ENCODE measurements at regions not wholly inside any gene's neighbourhood (a gene's known extent, or its start where the extent isn't known, plus 50 kb on each side); places are given as distances from the start of the nearest gene placed in this dataset.

DNA sequence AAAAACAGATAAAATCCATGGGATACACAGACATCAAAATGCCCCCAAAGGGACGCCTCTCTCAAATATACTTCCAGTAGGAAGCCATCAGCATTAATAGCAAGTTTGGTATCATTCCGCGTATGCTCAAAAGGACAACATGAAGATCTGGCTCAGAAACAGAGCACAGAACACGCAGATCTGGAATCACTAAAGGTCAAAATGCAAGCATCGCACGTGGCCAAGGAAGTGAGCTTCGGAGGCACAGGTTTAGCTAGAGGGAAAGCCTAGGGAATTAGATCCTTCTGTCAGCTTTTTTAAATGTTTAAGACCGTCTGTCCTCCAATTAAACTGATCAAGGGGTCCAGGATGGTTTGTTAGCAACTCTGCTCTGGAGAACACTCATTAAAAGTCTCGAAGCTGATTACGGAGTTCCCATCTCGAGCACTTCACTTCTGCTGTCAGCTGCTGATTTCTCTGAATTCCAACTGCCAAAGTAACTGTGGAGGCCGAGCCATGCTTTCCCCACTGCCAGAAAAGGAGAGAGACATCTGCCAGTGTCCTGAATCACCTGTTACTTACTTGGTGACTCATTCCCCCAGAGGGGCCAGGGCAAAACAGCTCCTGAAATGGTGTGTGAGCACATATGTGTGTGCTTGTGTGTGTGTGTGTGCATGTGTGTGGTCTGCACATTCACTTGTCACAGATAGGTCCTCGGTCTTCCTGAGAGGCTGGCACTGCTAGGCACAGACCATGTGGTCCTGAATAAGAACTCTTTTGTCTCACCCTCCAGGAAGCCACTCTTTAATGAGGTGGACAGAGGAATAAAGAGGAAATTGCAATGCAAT, 177.7 kb upstream of the PPARGC1A start:
- Histone ChIP-seq H3K27ac (ENCODE audit: low read depth, low read length) (no peak overlapping the region), H3F3A (ENCODE audit: insufficient read depth) (no peaks in the 10 kb centered on the region), H3K27me3 (ENCODE audit: low read length) (no peaks in the 10 kb centered on the region), H2AFZ (ENCODE audit: low read depth, low read length, severe bottlenecking) (no peak overlapping the region), H3K4me3 (ENCODE audit: insufficient read depth, low read length, poor library complexity, severe bottlenecking) (no peak overlapping the region), H3K9me2 (replicated peaks; ENCODE audit: insufficient read depth, low read length) (no peaks in the 10 kb centered on the region), H4K20me1 (ENCODE audit: low read depth, low read length) (no peaks in the 10 kb centered on the region), H3K36me3 (ENCODE audit: low read length) (no peaks in the 10 kb centered on the region), H3K9me3 (ENCODE audit: insufficient read depth, low read length) (no peaks in the 10 kb centered on the region), H3K4me2 (ENCODE audit: low read depth, low read length, poor library complexity, severe bottlenecking) (no peak overlapping the region), H3K9ac (ENCODE audit: low read length) (no peak overlapping the region), H3K79me2 (ENCODE audit: insufficient read depth, low read length) (no peaks in the 10 kb centered on the region)
- TF ChIP-seq, protein P1, sequence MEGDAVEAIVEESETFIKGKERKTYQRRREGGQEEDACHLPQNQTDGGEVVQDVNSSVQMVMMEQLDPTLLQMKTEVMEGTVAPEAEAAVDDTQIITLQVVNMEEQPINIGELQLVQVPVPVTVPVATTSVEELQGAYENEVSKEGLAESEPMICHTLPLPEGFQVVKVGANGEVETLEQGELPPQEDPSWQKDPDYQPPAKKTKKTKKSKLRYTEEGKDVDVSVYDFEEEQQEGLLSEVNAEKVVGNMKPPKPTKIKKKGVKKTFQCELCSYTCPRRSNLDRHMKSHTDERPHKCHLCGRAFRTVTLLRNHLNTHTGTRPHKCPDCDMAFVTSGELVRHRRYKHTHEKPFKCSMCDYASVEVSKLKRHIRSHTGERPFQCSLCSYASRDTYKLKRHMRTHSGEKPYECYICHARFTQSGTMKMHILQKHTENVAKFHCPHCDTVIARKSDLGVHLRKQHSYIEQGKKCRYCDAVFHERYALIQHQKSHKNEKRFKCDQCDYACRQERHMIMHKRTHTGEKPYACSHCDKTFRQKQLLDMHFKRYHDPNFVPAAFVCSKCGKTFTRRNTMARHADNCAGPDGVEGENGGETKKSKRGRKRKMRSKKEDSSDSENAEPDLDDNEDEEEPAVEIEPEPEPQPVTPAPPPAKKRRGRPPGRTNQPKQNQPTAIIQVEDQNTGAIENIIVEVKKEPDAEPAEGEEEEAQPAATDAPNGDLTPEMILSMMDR (IDR thresholded peaks at IDR 0.05; ENCODE audit: insufficient read depth, low read length, poor library complexity, severe bottlenecking), result no peak

DNA sequence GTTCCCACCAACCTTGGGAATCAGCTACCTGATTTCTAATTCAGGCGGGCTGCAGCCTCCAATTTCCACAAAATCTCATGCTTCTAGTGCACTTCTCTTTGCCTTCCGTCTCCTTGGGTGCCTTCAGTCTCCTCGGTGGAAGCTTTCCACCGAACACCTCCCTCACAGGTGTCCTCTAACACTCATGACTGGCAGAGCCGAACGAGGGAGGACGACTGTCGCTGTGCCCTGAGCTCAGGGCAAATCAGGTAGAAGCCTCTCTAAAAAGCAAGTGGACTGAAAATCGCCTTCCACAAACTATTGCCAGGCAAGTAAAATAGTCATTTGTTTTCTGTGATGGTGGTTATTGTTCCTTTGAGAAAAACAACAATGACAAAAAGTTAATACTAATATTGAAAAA, 176.1 kb upstream of the PPARGC1A start:
- H3F3A ChIP-seq (ENCODE audit: insufficient read depth), result no peaks in the 10 kb centered on the region
- no peak overlapping the region for H3K27ac ChIP-seq (ENCODE audit: low read depth, low read length)
- no peaks in the 10 kb centered on the region for H3K79me2 ChIP-seq (ENCODE audit: insufficient read depth, low read length)
- H3K4me2 ChIP-seq (ENCODE audit: low read depth, low read length, poor library complexity, severe bottlenecking), result no peak overlapping the region
- H3K27me3 ChIP-seq (ENCODE audit: low read length), result no peaks in the 10 kb centered on the region
- no peaks in the 10 kb centered on the region for H4K20me1 ChIP-seq (ENCODE audit: low read depth, low read length)
- H2AFZ ChIP-seq (ENCODE audit: low read depth, low read length, severe bottlenecking), result no peak overlapping the region
- H3K9me3 ChIP-seq (ENCODE audit: insufficient read depth, low read length), result no peaks in the 10 kb centered on the region
- H3K4me3 ChIP-seq (ENCODE audit: insufficient read depth, low read length, poor library complexity, severe bottlenecking), result no peak overlapping the region
- TF ChIP-seq, protein P1 (IDR thresholded peaks at IDR 0.05; ENCODE audit: insufficient read depth, low read length, poor library complexity, severe bottlenecking), result no peak
- no peak for TF ChIP-seq EZH2phosphoT487 (conservative IDR thresholded peaks at IDR 0.05; ENCODE audit: low read length)
- H3K9me2 ChIP-seq (replicated peaks; ENCODE audit: insufficient read depth, low read length), result no peaks in the 10 kb centered on the region
- no peaks in the 10 kb centered on the region for H3K36me3 ChIP-seq (ENCODE audit: low read length)
- no peak overlapping the region for H3K9ac ChIP-seq (ENCODE audit: low read length)

DNA sequence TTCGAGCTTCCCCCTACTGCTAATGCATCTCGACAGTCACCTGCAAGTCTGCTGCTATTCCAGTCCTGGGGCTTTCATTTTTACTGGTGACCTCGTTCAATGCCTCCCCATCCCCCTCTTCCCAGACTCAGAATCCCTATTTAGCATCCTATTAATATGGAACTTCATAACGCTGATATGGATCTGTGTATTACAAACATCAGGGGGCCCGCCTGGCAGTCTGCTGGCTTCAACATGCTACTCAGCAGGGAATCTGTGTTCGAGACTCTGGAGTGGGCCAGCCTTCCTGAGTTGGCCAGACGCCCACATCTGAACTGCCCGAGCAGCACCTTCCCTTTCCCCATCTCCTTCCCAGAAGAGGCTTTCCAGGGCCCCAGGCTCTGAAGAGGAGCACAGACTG, 173.9 kb upstream of the PPARGC1A start:
- H3K4me2 ChIP-seq (ENCODE audit: low read depth, low read length, poor library complexity, severe bottlenecking), result no peak overlapping the region
- no peak overlapping the region for H3K9ac ChIP-seq (ENCODE audit: low read length)
- H3K9me3 ChIP-seq (ENCODE audit: insufficient read depth, low read length), result no peaks in the 10 kb centered on the region
- no peaks in the 10 kb centered on the region for H4K20me1 ChIP-seq (ENCODE audit: low read depth, low read length)
- no peaks in the 10 kb centered on the region for H3K79me2 ChIP-seq (ENCODE audit: insufficient read depth, low read length)
- TF ChIP-seq, protein P1 (IDR thresholded peaks at IDR 0.05; ENCODE audit: insufficient read depth, low read length, poor library complexity, severe bottlenecking), result no peak
- no peak for TF ChIP-seq EZH2phosphoT487 (conservative IDR thresholded peaks at IDR 0.05; ENCODE audit: low read length)
- H2AFZ ChIP-seq (ENCODE audit: low read depth, low read length, severe bottlenecking), result no peak overlapping the region
- H3K27ac ChIP-seq (ENCODE audit: low read depth, low read length), result no peak overlapping the region
- no peaks in the 10 kb centered on the region for H3K9me2 ChIP-seq (replicated peaks; ENCODE audit: insufficient read depth, low read length)
- H3K4me3 ChIP-seq (ENCODE audit: insufficient read depth, low read length, poor library complexity, severe bottlenecking), result no peak overlapping the region
- H3F3A ChIP-seq (ENCODE audit: insufficient read depth), result no peaks in the 10 kb centered on the region
- H3K36me3 ChIP-seq (ENCODE audit: low read length), result no peaks in the 10 kb centered on the region
- no peaks in the 10 kb centered on the region for H3K27me3 ChIP-seq (ENCODE audit: low read length)

Data from SU-DHL-6 (cell line).